ENCODE measurements at regions not wholly inside any gene's neighbourhood (a gene's known extent, or its start where the extent isn't known, plus 50 kb on each side); places are given as distances from the start of the nearest gene placed in this dataset.

DNA sequence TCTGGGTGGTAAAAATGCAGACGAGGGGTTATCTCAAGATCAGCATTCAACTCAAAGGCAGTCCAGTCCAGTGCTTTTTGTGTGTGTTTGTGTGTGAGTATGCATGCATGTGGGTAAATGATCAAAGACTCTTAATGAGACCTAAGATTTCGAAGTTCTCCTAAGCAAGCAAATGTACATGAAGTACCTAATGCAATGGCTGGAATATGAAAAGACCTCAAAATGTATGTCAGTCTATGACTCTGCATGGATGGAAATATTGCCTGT lies 151.0 kb upstream of the L3MBTL4 start:
- TF ChIP-seq, protein P1, sequence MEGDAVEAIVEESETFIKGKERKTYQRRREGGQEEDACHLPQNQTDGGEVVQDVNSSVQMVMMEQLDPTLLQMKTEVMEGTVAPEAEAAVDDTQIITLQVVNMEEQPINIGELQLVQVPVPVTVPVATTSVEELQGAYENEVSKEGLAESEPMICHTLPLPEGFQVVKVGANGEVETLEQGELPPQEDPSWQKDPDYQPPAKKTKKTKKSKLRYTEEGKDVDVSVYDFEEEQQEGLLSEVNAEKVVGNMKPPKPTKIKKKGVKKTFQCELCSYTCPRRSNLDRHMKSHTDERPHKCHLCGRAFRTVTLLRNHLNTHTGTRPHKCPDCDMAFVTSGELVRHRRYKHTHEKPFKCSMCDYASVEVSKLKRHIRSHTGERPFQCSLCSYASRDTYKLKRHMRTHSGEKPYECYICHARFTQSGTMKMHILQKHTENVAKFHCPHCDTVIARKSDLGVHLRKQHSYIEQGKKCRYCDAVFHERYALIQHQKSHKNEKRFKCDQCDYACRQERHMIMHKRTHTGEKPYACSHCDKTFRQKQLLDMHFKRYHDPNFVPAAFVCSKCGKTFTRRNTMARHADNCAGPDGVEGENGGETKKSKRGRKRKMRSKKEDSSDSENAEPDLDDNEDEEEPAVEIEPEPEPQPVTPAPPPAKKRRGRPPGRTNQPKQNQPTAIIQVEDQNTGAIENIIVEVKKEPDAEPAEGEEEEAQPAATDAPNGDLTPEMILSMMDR (IDR thresholded peaks at IDR 0.05), result no peak
- WGBS (ENCODE audit: insufficient coverage), result 60% methylated on average over 2 of the region's 2 CpGs
- Mint-ChIP-seq H3K27me3 (ENCODE audit: low read depth in 3 of 3) (peaks cover 0 to 1% (median 0%) of the 10 kb centered on the region in 3 donors), H3K4me3 (no peak overlapping the region), H3K4me1 (no peaks in the 10 kb centered on the region), H3K36me3 (no peaks in the 10 kb centered on the region), H3K9me3 (peaks cover 0 to 5% (median 3%) of the 10 kb centered on the region in 7 donors), H3K27ac (no peak overlapping the region)
- H3K27ac ChIP-seq (ENCODE audit: low read depth in 1 of 2, low read length in 2 of 2), result no peak overlapping the region
- no peaks in the 10 kb centered on the region for H3K9me3 ChIP-seq (replicated peaks in 1 of 2; ENCODE audit: control insufficient read depth in 1 of 2, insufficient read depth in 1 of 2, low read length in 2 of 2)
- no peak overlapping the region for H2AFZ ChIP-seq (ENCODE audit: insufficient read depth, low read depth, low read length, poor library complexity, severe bottlenecking)
- no peaks in the 10 kb centered on the region for H4K20me1 ChIP-seq (ENCODE audit: insufficient read depth, low read length)
- H3K36me3 ChIP-seq (replicated peaks in 1 of 2; ENCODE audit: control insufficient read depth in 1 of 2, insufficient read depth in 2 of 2, low read length in 2 of 2), result no peaks in the 10 kb centered on the region
- intact Hi-C loops (cut with micrococcal nuclease), result no loop called here
- no peaks in the 10 kb centered on the region for H3K79me2 ChIP-seq (ENCODE audit: insufficient read depth, low read length)
- no peaks in the 10 kb centered on the region for H3K4me1 ChIP-seq (ENCODE audit: control insufficient read depth in 1 of 2, insufficient read depth in 2 of 2, low read length in 2 of 2)
- no peaks in the 10 kb centered on the region for H3K27me3 ChIP-seq (ENCODE audit: control insufficient read depth in 2 of 2, insufficient read depth in 2 of 2, low read length in 2 of 2)
- no peak overlapping the region for H3K4me3 ChIP-seq (replicated peaks in 1 of 3; ENCODE audit: low read depth in 2 of 3, low read length in 3 of 3)
- no peak for DNase-seq
- H3K4me2 ChIP-seq (replicated peaks; ENCODE audit: extremely low read depth, low read length, poor library complexity, severe bottlenecking), result no peak overlapping the region
- no peak overlapping the region for H3K9ac ChIP-seq (ENCODE audit: insufficient read depth, low read length, poor library complexity, severe bottlenecking)

- intact Hi-C loops (cut with micrococcal nuclease), result no loop called here
- H3K36me3 ChIP-seq (replicated peaks in 1 of 2; ENCODE audit: control insufficient read depth in 1 of 2, insufficient read depth in 2 of 2, low read length in 2 of 2), result no peaks in the 10 kb centered on the region
- WGBS (ENCODE audit: insufficient coverage), result no CpG with 5 or more reads among the region's 3 CpGs
- H3K4me1 ChIP-seq (ENCODE audit: control insufficient read depth in 1 of 2, insufficient read depth in 2 of 2, low read length in 2 of 2), result no peaks in the 10 kb centered on the region
- H3K27me3 ChIP-seq (ENCODE audit: control insufficient read depth in 2 of 2, insufficient read depth in 2 of 2, low read length in 2 of 2), result no peaks in the 10 kb centered on the region
- no peak overlapping the region for H3K27ac ChIP-seq (ENCODE audit: low read depth in 1 of 2, low read length in 2 of 2)
- H3K4me3 ChIP-seq (replicated peaks in 1 of 3; ENCODE audit: low read depth in 2 of 3, low read length in 3 of 3), result no peak overlapping the region
- DNase-seq, result no peak
- no peaks in the 10 kb centered on the region for H3K36me3 Mint-ChIP-seq
- H3K9ac ChIP-seq (ENCODE audit: insufficient read depth, low read length, poor library complexity, severe bottlenecking), result no peak overlapping the region
- no peaks in the 10 kb centered on the region for H4K20me1 ChIP-seq (ENCODE audit: insufficient read depth, low read length)
- H3K4me3 Mint-ChIP-seq, result no peak overlapping the region
- no peak overlapping the region for H2AFZ ChIP-seq (ENCODE audit: insufficient read depth, low read depth, low read length, poor library complexity, severe bottlenecking)
- H3K4me1 Mint-ChIP-seq, result no peaks in the 10 kb centered on the region
- no peaks in the 10 kb centered on the region for H3K79me2 ChIP-seq (ENCODE audit: insufficient read depth, low read length)
- H3K9me3 Mint-ChIP-seq, result peaks cover 0 to 5% (median 2%) of the 10 kb centered on the region in 7 donors
- H3K27me3 Mint-ChIP-seq (ENCODE audit: low read depth in 3 of 3), result peaks cover 0 to 1% (median 0%) of the 10 kb centered on the region in 3 donors
- H3K4me2 ChIP-seq (replicated peaks; ENCODE audit: extremely low read depth, low read length, poor library complexity, severe bottlenecking), result no peak overlapping the region
- no peaks in the 10 kb centered on the region for H3K9me3 ChIP-seq (replicated peaks in 1 of 2; ENCODE audit: control insufficient read depth in 1 of 2, insufficient read depth in 1 of 2, low read length in 2 of 2)
- no peak overlapping the region for H3K27ac Mint-ChIP-seq
- TF ChIP-seq, protein P1 (IDR thresholded peaks at IDR 0.05), result no peak
Measured at GRCh38 chr18:6566338-6566911, 151.7 kb upstream of the L3MBTL4 start.

All from CD14-positive monocyte (primary cell).